Endodermal cell (in vitro differentiated cells): ENCODE measurements at regions not wholly inside any gene's neighbourhood (a gene's known extent, or its start where the extent isn't known, plus 50 kb on each side); places are given as distances from the start of the nearest gene placed in this dataset.
A peak's percentile ranks its signal among the peaks of the same experiment; 100 is the strongest.

Source experiments
- DNase-seq: peaks from one replicate; pipeline ENCODE4 v3.0.0-alpha.2; 2017
- H3K27ac ChIP-seq: 2 replicates; pipeline ENCODE4 v1.5.1; 2013; ENCODE audit warnings: mild to moderate bottlenecking, low read depth, low read length, moderate library complexity
- H3K27me3 ChIP-seq: 2 replicates; pipeline ENCODE4 v1.6.1; 2013; ENCODE audit warnings: mild to moderate bottlenecking, low read length, moderate library complexity; ENCODE audit not compliant: insufficient read depth, control insufficient read depth, poor library complexity, severe bottlenecking
- H3K36me3 ChIP-seq: 2 replicates; pipeline ENCODE4 v1.7.0; 2013; ENCODE audit warnings: mild to moderate bottlenecking, low read length, moderate library complexity; ENCODE audit not compliant: control insufficient read depth, insufficient read depth
- H3K4me1 ChIP-seq: one replicate; pipeline ENCODE4 v1.7.0; 2013; ENCODE audit warnings: low read length; ENCODE audit not compliant: control insufficient read depth, insufficient read depth
- H3K4me3 ChIP-seq: 2 replicates; pipeline ENCODE4 v1.5.1; 2013; ENCODE audit warnings: mild to moderate bottlenecking, low read length, moderate library complexity
- H3K9ac ChIP-seq: 2 replicates; pipeline ENCODE4 v1.6.1; 2013; ENCODE audit warnings: mild to moderate bottlenecking, low read length, moderate library complexity; ENCODE audit not compliant: poor library complexity, severe bottlenecking; ENCODE audit errors: extremely low read depth
- H3K9me3 ChIP-seq: 2 replicates; pipeline ENCODE4 v1.6.1; 2013; ENCODE audit warnings: mild to moderate bottlenecking, low read length, moderate library complexity; ENCODE audit not compliant: control insufficient read depth
- H3K27ac Mint-ChIP-seq: 2 replicates; pipeline ENCODE4 v1.8.0; 2020; ENCODE audit warnings: mixed read lengths
- H3K27me3 Mint-ChIP-seq: 2 replicates; pipeline ENCODE4 v1.8.0; 2021; ENCODE audit warnings: mild to moderate bottlenecking, mixed read lengths; ENCODE audit not compliant: insufficient read depth
- H3K36me3 Mint-ChIP-seq: 2 replicates; pipeline ENCODE4 v1.8.0; 2020; ENCODE audit warnings: low read depth, mixed read lengths
- H3K4me1 Mint-ChIP-seq: 2 replicates; pipeline ENCODE4 v1.8.0; 2020; ENCODE audit warnings: mixed read lengths
- H3K4me3 Mint-ChIP-seq: 2 replicates; pipeline ENCODE4 v1.8.0; 2020; ENCODE audit warnings: mild to moderate bottlenecking, moderate library complexity, mixed read lengths
- H3K9me3 Mint-ChIP-seq: 2 replicates; pipeline ENCODE4 v1.8.0; 2020; ENCODE audit warnings: mild to moderate bottlenecking, mixed read lengths
- WGBS, 2 experiments: methylation state at CpG; one replicate each; pipeline versions ENCODE4 v1.1.5 to v1.1.7; 2013; ENCODE audit warnings: missing lambda C conversion rate in 2 of 2, mixed read lengths in 1 of 2; ENCODE audit not compliant: insufficient coverage in 1 of 2, insufficient read length in 1 of 2; 5-methylcytosine and 5-hydroxymethylcytosine counted together
- TF ChIP-seq, protein P1 (sequence below): fragments of 200-600 bp; sonication (generic); conservative IDR thresholded peaks from 2 replicates; pipeline ENCODE4 v1.5.0; 2021; ENCODE audit warnings: antibody characterized with exemption, mild to moderate bottlenecking

DNA sequence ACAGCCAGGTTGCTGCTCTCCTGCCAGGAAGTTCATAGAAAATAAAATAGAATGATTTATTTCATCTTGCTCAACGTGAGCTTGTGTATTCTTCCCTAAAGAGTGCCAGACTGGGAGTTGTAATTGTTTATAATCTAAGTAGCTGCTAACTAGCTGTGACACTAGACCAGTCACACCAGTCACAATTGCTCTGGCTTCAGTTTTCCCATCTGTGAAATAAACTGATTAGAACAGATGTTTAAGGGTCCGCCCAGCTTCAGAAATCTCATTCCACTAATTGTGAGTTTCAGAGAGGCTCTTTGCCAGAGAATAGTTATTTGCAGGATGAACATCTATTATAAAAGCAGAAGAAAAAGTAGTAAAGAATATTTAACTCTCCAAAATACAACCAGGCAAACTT lies 55.6 kb upstream of the ZDHHC17 start:
- no peaks in the 10 kb centered on the region for H3K36me3 Mint-ChIP-seq
- Histone ChIP-seq H3K4me3 (no peak overlapping the region), H3K9ac (no peak overlapping the region), H3K9me3 (no peaks in the 10 kb centered on the region), H3K27me3 (peaks cover 87% of the 10 kb centered on the region), H3K4me1 (peaks cover 3% of the 10 kb centered on the region), H3K36me3 (no peaks in the 10 kb centered on the region), H3K27ac (no peak overlapping the region)
- peaks cover 16% of the 10 kb centered on the region for H3K4me1 Mint-ChIP-seq
- TF ChIP-seq, protein P1, sequence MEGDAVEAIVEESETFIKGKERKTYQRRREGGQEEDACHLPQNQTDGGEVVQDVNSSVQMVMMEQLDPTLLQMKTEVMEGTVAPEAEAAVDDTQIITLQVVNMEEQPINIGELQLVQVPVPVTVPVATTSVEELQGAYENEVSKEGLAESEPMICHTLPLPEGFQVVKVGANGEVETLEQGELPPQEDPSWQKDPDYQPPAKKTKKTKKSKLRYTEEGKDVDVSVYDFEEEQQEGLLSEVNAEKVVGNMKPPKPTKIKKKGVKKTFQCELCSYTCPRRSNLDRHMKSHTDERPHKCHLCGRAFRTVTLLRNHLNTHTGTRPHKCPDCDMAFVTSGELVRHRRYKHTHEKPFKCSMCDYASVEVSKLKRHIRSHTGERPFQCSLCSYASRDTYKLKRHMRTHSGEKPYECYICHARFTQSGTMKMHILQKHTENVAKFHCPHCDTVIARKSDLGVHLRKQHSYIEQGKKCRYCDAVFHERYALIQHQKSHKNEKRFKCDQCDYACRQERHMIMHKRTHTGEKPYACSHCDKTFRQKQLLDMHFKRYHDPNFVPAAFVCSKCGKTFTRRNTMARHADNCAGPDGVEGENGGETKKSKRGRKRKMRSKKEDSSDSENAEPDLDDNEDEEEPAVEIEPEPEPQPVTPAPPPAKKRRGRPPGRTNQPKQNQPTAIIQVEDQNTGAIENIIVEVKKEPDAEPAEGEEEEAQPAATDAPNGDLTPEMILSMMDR: no peak
- H3K4me3 Mint-ChIP-seq: no peak overlapping the region
- peaks cover 83% of the 10 kb centered on the region for H3K27me3 Mint-ChIP-seq
- H3K27ac Mint-ChIP-seq: no peak overlapping the region
- no peaks in the 10 kb centered on the region for H3K9me3 Mint-ChIP-seq
- 0 to 33% methylated on average over 1 to 2 of the region's 2 CpGs for WGBS, 2 experiments
- peak; percentile 63 for DNase-seq

DNA sequence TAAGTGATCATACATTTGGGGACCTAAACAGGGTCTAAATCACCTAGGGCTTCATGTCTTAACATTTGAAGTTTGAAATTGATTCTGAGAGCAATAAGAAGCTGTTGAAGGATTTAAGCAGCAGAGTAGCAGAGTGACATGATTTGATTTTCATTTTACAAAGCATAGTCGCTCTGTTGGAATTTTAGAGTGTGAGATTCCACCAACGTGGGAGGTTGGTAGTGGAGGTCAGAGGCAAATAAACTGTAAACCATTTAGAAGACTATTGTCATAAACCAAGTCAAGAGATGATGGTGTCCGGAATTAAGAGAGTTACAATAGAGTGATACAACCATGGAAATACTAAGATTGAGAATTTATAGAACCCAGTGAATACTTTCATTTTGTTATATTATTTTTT lies 52.7 kb upstream of the ZDHHC17 start:
- Mint-ChIP-seq H3K27me3 (peaks cover 84% of the 10 kb centered on the region), H3K4me1 (peaks cover 20% of the 10 kb centered on the region)
- WGBS, 2 experiments: 79% methylated on average over 3 of the region's 3 CpGs; no CpG with 5 or more reads in 1 of the 2 experiments

DNA sequence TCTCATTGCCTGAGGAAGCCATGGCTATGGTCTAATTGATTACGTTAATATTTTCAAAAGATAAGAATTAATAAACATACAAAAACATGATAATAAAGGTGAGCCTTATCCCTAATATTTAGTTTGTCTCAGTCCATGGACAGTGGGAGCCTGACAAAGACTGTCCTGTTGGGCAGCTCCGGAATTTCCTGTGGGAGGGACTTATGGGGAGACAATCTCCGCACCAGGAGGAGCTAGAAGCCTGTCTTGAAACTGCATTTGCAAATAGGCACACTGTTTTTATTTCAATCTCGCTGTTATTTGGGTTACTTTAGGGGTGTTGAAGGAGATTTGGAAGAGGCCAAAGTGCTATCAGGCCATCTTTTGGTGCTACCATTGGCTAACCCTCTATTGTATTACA lies 50.8 kb upstream of the ZDHHC17 start:
- TF ChIP-seq, protein P1: peak; percentile 27
- H3K9me3 ChIP-seq: no peaks in the 10 kb centered on the region

More for the DNA sequence above, 52.7 kb upstream of the ZDHHC17 start:
- Mint-ChIP-seq H3K9me3 (no peaks in the 10 kb centered on the region), H3K27ac (no peak overlapping the region), H3K4me3 (no peak overlapping the region), H3K36me3 (no peaks in the 10 kb centered on the region)
- no peak overlapping the region for H3K27ac ChIP-seq
- H3K9me3 ChIP-seq: no peaks in the 10 kb centered on the region
- TF ChIP-seq, protein P1: no peak
- no peak overlapping the region for H3K9ac ChIP-seq
- H3K36me3 ChIP-seq: no peaks in the 10 kb centered on the region
- H3K4me1 ChIP-seq: peaks cover 4% of the 10 kb centered on the region
- peaks cover 87% of the 10 kb centered on the region for H3K27me3 ChIP-seq
- DNase-seq: no peak
- H3K4me3 ChIP-seq: no peak overlapping the region

More for the DNA sequence above, 50.8 kb upstream of the ZDHHC17 start:
- Mint-ChIP-seq H3K27ac (no peak overlapping the region), H3K27me3 (peaks cover 88% of the 10 kb centered on the region), H3K36me3 (no peaks in the 10 kb centered on the region), H3K9me3 (no peaks in the 10 kb centered on the region), H3K4me3 (no peak overlapping the region), H3K4me1 (peaks cover 13% of the 10 kb centered on the region)
- DNase-seq: peak; percentile 79
- Histone ChIP-seq H3K4me3 (no peak overlapping the region), H3K9ac (no peak overlapping the region), H3K27me3 (peaks cover 89% of the 10 kb centered on the region), H3K27ac (no peak overlapping the region), H3K4me1 (peaks cover 4% of the 10 kb centered on the region), H3K36me3 (no peaks in the 10 kb centered on the region)
- WGBS, 2 experiments: 38 to 61% methylated on average over 2 to 3 of the region's 4 CpGs
